SU-DHL-6 (cell line): ENCODE measurements at regions not wholly inside any gene's neighbourhood (a gene's known extent, or its start where the extent isn't known, plus 50 kb on each side); places are given as distances from the start of the nearest gene placed in this dataset.

Source experiments
- H2AFZ ChIP-seq: fragments of 200-600 bp; sonication (generic); 2 replicates; pipeline ENCODE4 v1.6.1; 2014; ENCODE audit warnings: low read depth, mild to moderate bottlenecking, moderate library complexity, mixed read lengths, antibody characterized with exemption, low read length; ENCODE audit not compliant: severe bottlenecking
- H3F3A ChIP-seq: fragments of 200-600 bp; shearing (Covaris generic); 2 replicates; pipeline ENCODE4 v1.6.0; 2016; ENCODE audit warnings: antibody characterized with exemption, mild to moderate bottlenecking; ENCODE audit not compliant: insufficient read depth
- H3K27ac ChIP-seq: fragments of 200-600 bp; sonication (generic); 2 replicates; pipeline ENCODE4 v1.5.1; 2016; ENCODE audit warnings: low read depth, mild to moderate bottlenecking, low read length, moderate library complexity, mixed read lengths
- H3K27me3 ChIP-seq: fragments of 200-600 bp; sonication (generic), shearing (Covaris generic); 2 replicates; pipeline ENCODE4 v1.6.0; 2014; ENCODE audit warnings: mild to moderate bottlenecking, low read length
- H3K36me3 ChIP-seq: fragments of 200-600 bp; sonication (generic); 2 replicates; pipeline ENCODE4 v1.6.1; 2014; ENCODE audit warnings: mild to moderate bottlenecking, low read length, mixed read lengths
- H3K4me2 ChIP-seq: fragments of 300-600, 200-600 bp; shearing (Covaris generic), sonication (generic); 2 replicates; pipeline ENCODE4 v1.6.0; 2014; ENCODE audit warnings: low read length, low read depth, mild to moderate bottlenecking; ENCODE audit not compliant: poor library complexity, severe bottlenecking
- H3K4me3 ChIP-seq: fragments of 200-600 bp; sonication (generic); 2 replicates; pipeline ENCODE4 v1.5.1; 2014; ENCODE audit warnings: antibody characterized with exemption, low read length, mild to moderate bottlenecking, mixed read lengths; ENCODE audit not compliant: insufficient read depth, poor library complexity, severe bottlenecking
- H3K79me2 ChIP-seq: fragments of 200-600 bp; sonication (generic); 2 replicates; pipeline ENCODE4 v1.6.1; 2014; ENCODE audit warnings: mild to moderate bottlenecking, low read length, moderate library complexity; ENCODE audit not compliant: insufficient read depth
- H3K9ac ChIP-seq: fragments of 200-600 bp; sonication (generic); 2 replicates; pipeline ENCODE4 v1.7.0; 2014; ENCODE audit warnings: mild to moderate bottlenecking, low read length
- H3K9me2 ChIP-seq: fragments of 200-600 bp; sonication (generic); replicated peaks from 2 replicates; pipeline ENCODE4 v1.6.1; 2014; ENCODE audit warnings: low read length; ENCODE audit not compliant: insufficient read depth
- H3K9me3 ChIP-seq: fragments of 200-600 bp; sonication (generic); 2 replicates; pipeline ENCODE4 v1.6.1; 2014; ENCODE audit warnings: low read length, mixed read lengths; ENCODE audit not compliant: insufficient read depth
- H4K20me1 ChIP-seq: fragments of 200-600 bp; sonication (generic); 2 replicates; pipeline ENCODE4 v1.6.1; 2014; ENCODE audit warnings: low read depth, mild to moderate bottlenecking, antibody characterized with exemption, low read length, moderate library complexity, mixed read lengths
- CTCF ChIP-seq: fragments of 200-600 bp; sonication (generic); IDR thresholded peaks from one replicate; pipeline ENCODE4 v1.5.1; 2017; ENCODE audit warnings: antibody characterized with exemption, mild to moderate bottlenecking, low read length, moderate library complexity; ENCODE audit not compliant: insufficient read depth, poor library complexity, severe bottlenecking
- EZH2phosphoT487 ChIP-seq: fragments of 200-600 bp; sonication (generic), shearing (Covaris generic); conservative IDR thresholded peaks from 2 replicates; pipeline ENCODE4 v1.6.1; 2018; ENCODE audit warnings: mild to moderate bottlenecking, antibody characterized with exemption, low read length, moderate library complexity, mixed read lengths

DNA sequence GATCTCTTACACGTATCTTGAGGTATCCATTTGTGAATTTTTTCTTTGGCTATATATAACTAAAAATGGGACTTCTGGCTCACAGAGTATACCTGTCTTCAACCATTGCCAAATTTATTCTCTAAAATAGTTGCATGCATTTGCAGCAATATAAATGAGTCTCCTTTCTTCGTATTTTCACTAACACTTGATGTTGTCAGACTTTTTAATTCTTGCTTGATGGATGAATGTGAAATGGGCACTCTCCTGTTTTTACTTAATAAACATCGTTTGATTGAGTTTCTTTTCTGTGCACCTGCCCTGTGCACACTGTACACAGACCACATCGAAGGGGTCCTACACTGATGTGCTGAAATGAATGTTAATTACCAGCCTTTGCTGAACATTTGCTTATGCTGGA, 121.8 kb downstream of the DDX1 start:
- Histone ChIP-seq H2AFZ (no peak overlapping the region), H3K9me2 (no peaks in the 10 kb centered on the region), H4K20me1 (no peaks in the 10 kb centered on the region), H3K27me3 (no peaks in the 10 kb centered on the region; the same call in 1 of the 2 replicates), H3K9ac (no peak overlapping the region), H3K4me2 (no peak overlapping the region), H3K79me2 (no peaks in the 10 kb centered on the region), H3K9me3 (no peaks in the 10 kb centered on the region), H3K27ac (no peak overlapping the region), H3F3A (no peaks in the 10 kb centered on the region), H3K4me3 (no peak overlapping the region), H3K36me3 (no peaks in the 10 kb centered on the region)
- TF ChIP-seq EZH2phosphoT487 (no peak), CTCF (no peak)

GRCh38 chr2:15714002-15714401, 122.3 kb downstream of the DDX1 start:
- H3K4me3 ChIP-seq, result no peak overlapping the region
- H4K20me1 ChIP-seq, result no peaks in the 10 kb centered on the region
- H3K9me3 ChIP-seq, result no peaks in the 10 kb centered on the region
- H3K27me3 ChIP-seq, result no peaks in the 10 kb centered on the region; the same call in 1 of the 2 replicates
- no peaks in the 10 kb centered on the region for H3K9me2 ChIP-seq
- H3K79me2 ChIP-seq, result no peaks in the 10 kb centered on the region
- H3F3A ChIP-seq, result no peaks in the 10 kb centered on the region
- no peak overlapping the region for H3K4me2 ChIP-seq
- TF ChIP-seq EZH2phosphoT487 (no peak), CTCF (no peak)
- no peak overlapping the region for H2AFZ ChIP-seq
- no peaks in the 10 kb centered on the region for H3K36me3 ChIP-seq
- no peak overlapping the region for H3K27ac ChIP-seq
- no peak overlapping the region for H3K9ac ChIP-seq

GRCh38 chr2:15714609-15715008, 122.9 kb downstream of the DDX1 start:
- H3K4me3 ChIP-seq, result no peak overlapping the region
- H3K27me3 ChIP-seq, result no peaks in the 10 kb centered on the region
- H3K9me3 ChIP-seq, result no peaks in the 10 kb centered on the region
- no peak overlapping the region for H2AFZ ChIP-seq
- no peak for TF ChIP-seq CTCF
- H3K79me2 ChIP-seq, result no peaks in the 10 kb centered on the region
- H3K27ac ChIP-seq, result no peak overlapping the region
- H3K4me2 ChIP-seq, result no peak overlapping the region
- no peaks in the 10 kb centered on the region for H3F3A ChIP-seq
- H3K9me2 ChIP-seq, result no peaks in the 10 kb centered on the region
- H3K36me3 ChIP-seq, result no peaks in the 10 kb centered on the region
- H3K9ac ChIP-seq, result no peak overlapping the region
- no peaks in the 10 kb centered on the region for H4K20me1 ChIP-seq

- Histone ChIP-seq H4K20me1 (no peaks in the 10 kb centered on the region), H3F3A (no peaks in the 10 kb centered on the region), H2AFZ (no peak overlapping the region), H3K4me2 (no peak overlapping the region), H3K9me2 (no peaks in the 10 kb centered on the region), H3K4me3 (no peak overlapping the region), H3K9me3 (no peaks in the 10 kb centered on the region), H3K36me3 (no peaks in the 10 kb centered on the region), H3K27ac (no peak overlapping the region), H3K79me2 (no peaks in the 10 kb centered on the region), H3K27me3 (no peaks in the 10 kb centered on the region), H3K9ac (no peak overlapping the region)
- TF ChIP-seq EZH2phosphoT487 (no peak), CTCF (no peak)
Measured at GRCh38 chr2:15715596-15715995, 123.9 kb downstream of the DDX1 start.
